Ectodermal cell (in vitro differentiated cells): ENCODE measurements at regions not wholly inside any gene's neighbourhood (a gene's known extent, or its start where the extent isn't known, plus 50 kb on each side); places are given as distances from the start of the nearest gene placed in this dataset.

Experiments used
- H3K27ac ChIP-seq: 2 replicates; pipeline ENCODE4 v1.7.0; 2013; ENCODE audit warnings: mild to moderate bottlenecking, low read depth, low read length; ENCODE audit not compliant: insufficient read depth, poor library complexity, severe bottlenecking
- H3K27me3 ChIP-seq: 2 replicates; pipeline ENCODE4 v1.7.0; 2013; ENCODE audit warnings: mild to moderate bottlenecking, low read length; ENCODE audit not compliant: insufficient read depth, control insufficient read depth, poor library complexity, severe bottlenecking
- H3K36me3 ChIP-seq: one replicate; pipeline ENCODE4 v1.7.0; 2013; ENCODE audit warnings: low read length; ENCODE audit not compliant: control insufficient read depth, insufficient read depth
- H3K4me1 ChIP-seq: one replicate; pipeline ENCODE4 v1.7.0; 2013; ENCODE audit warnings: low read length; ENCODE audit not compliant: control insufficient read depth, insufficient read depth
- H3K4me3 ChIP-seq: 2 replicates; pipeline ENCODE4 v1.7.0; 2013; ENCODE audit warnings: low read depth, low read length, control low read depth; ENCODE audit not compliant: insufficient read depth
- H3K9me3 ChIP-seq: 2 replicates; pipeline ENCODE4 v1.7.0; 2013; ENCODE audit warnings: mild to moderate bottlenecking, low read length, moderate library complexity; ENCODE audit not compliant: control insufficient read depth
- WGBS, 2 experiments: methylation state at CpG; one replicate each; pipeline ENCODE4 v1.1.7; 2013; ENCODE audit warnings: missing lambda C conversion rate in 2 of 2; 5-methylcytosine and 5-hydroxymethylcytosine counted together

GRCh38 chr7:108846471-108846870, 276.8 kb downstream of the DNAJB9 start:
- Histone ChIP-seq H3K4me1 (no peaks in the 10 kb centered on the region), H3K9me3 (no peaks in the 10 kb centered on the region), H3K27ac (no peak overlapping the region), H3K4me3 (no peak overlapping the region), H3K27me3 (no peaks in the 10 kb centered on the region), H3K36me3 (no peaks in the 10 kb centered on the region)
- 91 to 95% methylated on average over 7 of the region's 7 CpGs for WGBS, 2 experiments

- Histone ChIP-seq H3K27ac (no peak overlapping the region), H3K4me1 (no peaks in the 10 kb centered on the region), H3K4me3 (no peak overlapping the region), H3K27me3 (no peaks in the 10 kb centered on the region), H3K9me3 (no peaks in the 10 kb centered on the region), H3K36me3 (no peaks in the 10 kb centered on the region)
- 88 to 93% methylated on average over 5 of the region's 5 CpGs for WGBS, 2 experiments
These were observed 278.8 kb downstream of the DNAJB9 start for GRCh38 chr7:108848486-108848885.

- Histone ChIP-seq H3K9me3 (peaks cover 3% of the 10 kb centered on the region), H3K4me3 (no peak overlapping the region), H3K36me3 (no peaks in the 10 kb centered on the region), H3K4me1 (no peaks in the 10 kb centered on the region), H3K27me3 (no peaks in the 10 kb centered on the region), H3K27ac (no peak overlapping the region)
These were observed 290.9 kb downstream of the DNAJB9 start for GRCh38 chr7:108860615-108861014.

GRCh38 chr7:108861071-108861470, 291.4 kb downstream of the DNAJB9 start:
- no peak overlapping the region for H3K27ac ChIP-seq
- H3K4me3 ChIP-seq: no peak overlapping the region
- no peaks in the 10 kb centered on the region for H3K36me3 ChIP-seq
- no peaks in the 10 kb centered on the region for H3K27me3 ChIP-seq
- H3K9me3 ChIP-seq: peaks cover 3% of the 10 kb centered on the region
- H3K4me1 ChIP-seq: no peaks in the 10 kb centered on the region
- WGBS, 2 experiments: 86 to 100% methylated on average over 1 of the region's 2 CpGs

GRCh38 chr7:108863227-108863848, 293.7 kb downstream of the DNAJB9 start:
- H3K4me3 ChIP-seq: no peak overlapping the region
- 91 to 94% methylated on average over 9 of the region's 9 CpGs for WGBS, 2 experiments
- no peaks in the 10 kb centered on the region for H3K36me3 ChIP-seq
- peaks cover 3% of the 10 kb centered on the region for H3K9me3 ChIP-seq
- no peaks in the 10 kb centered on the region for H3K4me1 ChIP-seq
- no peak overlapping the region for H3K27ac ChIP-seq
- H3K27me3 ChIP-seq: no peaks in the 10 kb centered on the region

GRCh38 chr7:108869070-108869469, 299.4 kb downstream of the DNAJB9 start:
- Histone ChIP-seq H3K27ac (no peak overlapping the region), H3K4me3 (no peak overlapping the region), H3K36me3 (no peaks in the 10 kb centered on the region), H3K27me3 (no peaks in the 10 kb centered on the region), H3K9me3 (no peaks in the 10 kb centered on the region), H3K4me1 (no peaks in the 10 kb centered on the region)
- WGBS, 2 experiments: 88 to 95% methylated on average over 1 of the region's 1 CpG

GRCh38 chr7:108875139-108875538, 305.5 kb downstream of the DNAJB9 start:
- Histone ChIP-seq H3K27me3 (no peaks in the 10 kb centered on the region), H3K9me3 (no peaks in the 10 kb centered on the region), H3K4me3 (no peak overlapping the region), H3K27ac (no peak overlapping the region), H3K36me3 (no peaks in the 10 kb centered on the region), H3K4me1 (no peaks in the 10 kb centered on the region)
- WGBS, 2 experiments: 72 to 79% methylated on average over 4 of the region's 4 CpGs

- Histone ChIP-seq H3K36me3 (no peaks in the 10 kb centered on the region), H3K9me3 (no peaks in the 10 kb centered on the region), H3K4me3 (no peak overlapping the region), H3K27ac (no peak overlapping the region), H3K27me3 (no peaks in the 10 kb centered on the region), H3K4me1 (no peaks in the 10 kb centered on the region)
- 85 to 92% methylated on average over 2 of the region's 2 CpGs for WGBS, 2 experiments
These were observed 321.2 kb downstream of the DNAJB9 start for GRCh38 chr7:108890862-108891261.

GRCh38 chr7:108908456-108908855, 338.8 kb downstream of the DNAJB9 start:
- WGBS, 2 experiments: 92 to 100% methylated on average over 1 of the region's 1 CpG
- H3K9me3 ChIP-seq: no peaks in the 10 kb centered on the region
- no peak overlapping the region for H3K27ac ChIP-seq
- no peak overlapping the region for H3K4me3 ChIP-seq
- no peaks in the 10 kb centered on the region for H3K4me1 ChIP-seq
- no peaks in the 10 kb centered on the region for H3K27me3 ChIP-seq
- no peaks in the 10 kb centered on the region for H3K36me3 ChIP-seq

- no peaks in the 10 kb centered on the region for H3K9me3 ChIP-seq
- 89 to 100% methylated on average over 1 of the region's 1 CpG for WGBS, 2 experiments
- no peaks in the 10 kb centered on the region for H3K36me3 ChIP-seq
- no peaks in the 10 kb centered on the region for H3K4me1 ChIP-seq
- no peak overlapping the region for H3K4me3 ChIP-seq
- no peaks in the 10 kb centered on the region for H3K27me3 ChIP-seq
- no peak overlapping the region for H3K27ac ChIP-seq
These were observed 341.3 kb downstream of the DNAJB9 start for GRCh38 chr7:108911016-108911415.

GRCh38 chr7:108920490-108920889, 350.8 kb downstream of the DNAJB9 start:
- H3K4me3 ChIP-seq: no peak overlapping the region
- H3K4me1 ChIP-seq: no peaks in the 10 kb centered on the region
- no peaks in the 10 kb centered on the region for H3K27me3 ChIP-seq
- 97 to 100% methylated on average over 1 of the region's 1 CpG for WGBS, 2 experiments
- H3K27ac ChIP-seq: no peak overlapping the region
- no peaks in the 10 kb centered on the region for H3K36me3 ChIP-seq
- H3K9me3 ChIP-seq: no peaks in the 10 kb centered on the region
